Activated B cell treated with CpG ODN at 0.5 μM for 24 hours (primary cell): ENCODE measurements at regions not wholly inside any gene's neighbourhood (a gene's known extent, or its start where the extent isn't known, plus 50 kb on each side); places are given as distances from the start of the nearest gene placed in this dataset.
"Not testable (repeated sequence)": the region's sequence is repeated elsewhere in the genome, so short reads cannot be mapped to it uniquely, and the experiment has no call there.

Source experiments
- ATAC-seq: fragments of 200-7000 bp; cut with Tn5 transposase; one replicate; pipeline ENCODE4 v1.10.0; 2021; ENCODE audit warnings: low read depth, mild to moderate bottlenecking, moderate library complexity
- CTCF ChIA-PET: fragments of 350-600 bp; sonication (Branson Sonifier 250); formaldehyde crosslinking; loops from one replicate; lab custom pipeline; 2021; ENCODE audit warnings: antibody characterized with exemption; lab: Charles Lee
- POLR2A ChIA-PET: fragments of 350-600 bp; sonication (Branson Sonifier 250); formaldehyde crosslinking; loops from one replicate; lab custom pipeline; 2021; ENCODE audit warnings: antibody characterized with exemption; lab: Charles Lee
- DNase-seq: peaks from one replicate; pipeline ENCODE4 v3.0.0; 2022
- H3K27ac Mint-ChIP-seq: one replicate; pipeline ENCODE4 v1.8.0; 2020; ENCODE audit warnings: mixed read lengths
- H3K27me3 Mint-ChIP-seq: one replicate; pipeline ENCODE4 v1.8.0; 2021; ENCODE audit warnings: mixed read lengths
- H3K36me3 Mint-ChIP-seq: one replicate; pipeline ENCODE4 v1.8.0; 2021; ENCODE audit warnings: low read depth, mixed read lengths
- H3K4me1 Mint-ChIP-seq: one replicate; pipeline ENCODE4 v1.8.0; 2021; ENCODE audit warnings: mixed read lengths
- H3K4me3 Mint-ChIP-seq: one replicate; pipeline ENCODE4 v1.8.0; 2020; ENCODE audit warnings: mild to moderate bottlenecking, mixed read lengths
- H3K9me3 Mint-ChIP-seq: one replicate; pipeline ENCODE4 v1.8.0; 2020; ENCODE audit warnings: mixed read lengths
- CTCF ChIP-seq: fragments of 200-600 bp; IDR thresholded peaks from one replicate; pipeline ENCODE4 v1.8.0; 2022; ENCODE audit warnings: antibody characterized with exemption, mild to moderate bottlenecking
- intact Hi-C: fragments of 100-400 bp; cut with micrococcal nuclease; formaldehyde crosslinking; loops from one replicate; pipeline ENCODE4 v1.15.1; 2024

GRCh38 chr6:11448038-11448437, 89.5 kb upstream of the TMEM170B start:
- H3K9me3 Mint-ChIP-seq = peaks cover 3% of the 10 kb centered on the region

GRCh38 chr6:11447265-11447664, 90.3 kb upstream of the TMEM170B start:
- H3K27me3 Mint-ChIP-seq = no peaks in the 10 kb centered on the region
- no peak overlapping the region for H3K27ac Mint-ChIP-seq
- peaks cover 2% of the 10 kb centered on the region for H3K36me3 Mint-ChIP-seq
- ChIA-PET POLR2A (interaction anchor here (0.8 to 2.4 kb wide), 3 partner anchors 12 to 66 kb away, joined by 3 to 9 read pairs (median 4); no protein-coding TSS in a partner anchor), CTCF (no interaction called here)
- ATAC-seq = no peak
- intact Hi-C loops = no loop called here
- TF ChIP-seq CTCF = no peak
- no peak overlapping the region for H3K4me3 Mint-ChIP-seq
- DNase-seq = no peak
- peaks cover 2% of the 10 kb centered on the region for H3K9me3 Mint-ChIP-seq
- H3K4me1 Mint-ChIP-seq = peaks cover 66% of the 10 kb centered on the region

More at GRCh38 chr6:11448038-11448437, 89.5 kb upstream of the TMEM170B start:
- peak; percentile 75 for ATAC-seq
- H3K36me3 Mint-ChIP-seq = peaks cover 2% of the 10 kb centered on the region
- H3K4me3 Mint-ChIP-seq = no peak overlapping the region
- DNase-seq = no peak
- no peak for TF ChIP-seq CTCF
- POLR2A ChIA-PET = interaction anchor here (1.8 to 2.4 kb wide), 2 partner anchors 11 to 13 kb away, joined by 4 to 9 read pairs; no protein-coding TSS in a partner anchor
- H3K27me3 Mint-ChIP-seq = no peaks in the 10 kb centered on the region
- H3K27ac Mint-ChIP-seq = no peak overlapping the region
- intact Hi-C loops = loop anchor here (1.0 kb wide), 1 partner anchor 11 kb away; no protein-coding TSS in a partner anchor
- CTCF ChIA-PET = interaction anchor here (1.0 kb wide), 1 partner anchor 48 kb away, joined by 3 read pairs; no protein-coding TSS in a partner anchor
- H3K4me1 Mint-ChIP-seq = peaks cover 60% of the 10 kb centered on the region

- POLR2A ChIA-PET = interaction anchor here (1.0 to 1.2 kb wide), 2 partner anchors 14 to 64 kb away, joined by 5 to 10 read pairs; no protein-coding TSS in a partner anchor
- ATAC-seq (no peak), DNase-seq (no peak)
- no peak for TF ChIP-seq CTCF
- CTCF ChIA-PET = no interaction called here
- intact Hi-C loops = loop anchor here (2.0 kb wide), 2 partner anchors 14 to 16 kb away; no protein-coding TSS in a partner anchor
- peak overlapping the region; percentile 54 for H3K27ac Mint-ChIP-seq
- H3K9me3 Mint-ChIP-seq = peaks cover 2% of the 10 kb centered on the region
- peaks cover 2% of the 10 kb centered on the region for H3K36me3 Mint-ChIP-seq
- peak overlapping the region; percentile 26 for H3K4me3 Mint-ChIP-seq
- H3K27me3 Mint-ChIP-seq = no peaks in the 10 kb centered on the region
- H3K4me1 Mint-ChIP-seq = peaks cover 67% of the 10 kb centered on the region
Observed at GRCh38 chr6:11445146-11445545, 92.4 kb upstream of the TMEM170B start.

GRCh38 chr6:11443125-11443524, 94.4 kb upstream of the TMEM170B start:
- not testable (repeated sequence) for H3K27me3 Mint-ChIP-seq, H3K36me3 Mint-ChIP-seq
- peaks cover 60% of the 10 kb centered on the region for H3K4me1 Mint-ChIP-seq

GRCh38 chr6:11442495-11442894, 95.1 kb upstream of the TMEM170B start:
- ATAC-seq = no peak
- intact Hi-C loops = no loop called here
- DNase-seq = no peak
- H3K4me3 Mint-ChIP-seq = no peak overlapping the region
- TF ChIP-seq CTCF = no peak
- no peaks in the 10 kb centered on the region for H3K27me3 Mint-ChIP-seq
- H3K4me1 Mint-ChIP-seq = peaks cover 59% of the 10 kb centered on the region
- peaks cover 2% of the 10 kb centered on the region for H3K9me3 Mint-ChIP-seq
- H3K27ac Mint-ChIP-seq = peak overlapping the region; percentile 47
- POLR2A ChIA-PET = interaction anchor here (0.9 kb wide), 1 partner anchor 18 kb away, joined by 3 read pairs; no protein-coding TSS in a partner anchor
- CTCF ChIA-PET = no interaction called here
- H3K36me3 Mint-ChIP-seq = no peaks in the 10 kb centered on the region

More at GRCh38 chr6:11443125-11443524, 94.4 kb upstream of the TMEM170B start:
- H3K27ac Mint-ChIP-seq = peak overlapping the region; percentile 76
- H3K9me3 Mint-ChIP-seq, CTCF ChIA-PET, ATAC-seq, intact Hi-C loops, DNase-seq, H3K4me3 Mint-ChIP-seq: not testable (repeated sequence)
- POLR2A ChIA-PET = interaction anchor here (0.6 to 0.9 kb wide), 2 partner anchors 17 to 50 kb away, joined by 3 to 5 read pairs; no protein-coding TSS in a partner anchor
